Right renal cortex interstitium (tissue), 3 donors: ENCODE measurements at regions not wholly inside any gene's neighbourhood (a gene's known extent, or its start where the extent isn't known, plus 50 kb on each side); places are given as distances from the start of the nearest gene placed in this dataset.
A peak's percentile ranks its signal among the peaks of the same experiment; 100 is the strongest.
"Not testable (repeated sequence)": the region's sequence is repeated elsewhere in the genome, so short reads cannot be mapped to it uniquely, and the experiment has no call there.

Source experiments
- DNase-seq, 3 donors: peaks; one replicate each; pipeline ENCODE4 v3.0.0-alpha.2; 2013; ENCODE audit warnings: low read depth in 3 of 3, low spot score in 2 of 3

DNA sequence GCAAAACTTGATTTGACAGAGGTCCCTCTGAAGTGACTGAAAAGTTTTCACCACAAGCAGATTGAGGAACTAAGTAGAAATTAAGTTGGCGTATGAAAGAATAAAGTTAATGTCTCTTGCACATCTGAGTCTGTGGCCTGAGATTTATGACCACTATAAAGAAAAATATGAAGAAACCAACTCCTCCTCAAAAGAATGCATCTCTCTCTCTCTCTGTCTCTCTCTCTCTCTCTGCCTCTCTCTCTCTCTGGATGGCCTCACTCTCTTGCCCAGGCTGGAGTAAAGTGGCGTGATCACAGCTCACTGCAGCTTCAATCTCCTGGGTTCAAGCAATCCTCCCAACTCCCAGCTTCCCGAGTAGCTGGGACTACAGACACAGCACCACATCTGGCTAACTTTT lies 55.2 kb downstream of the RPL22L1 start:
- DNase-seq, result no peak

DNA sequence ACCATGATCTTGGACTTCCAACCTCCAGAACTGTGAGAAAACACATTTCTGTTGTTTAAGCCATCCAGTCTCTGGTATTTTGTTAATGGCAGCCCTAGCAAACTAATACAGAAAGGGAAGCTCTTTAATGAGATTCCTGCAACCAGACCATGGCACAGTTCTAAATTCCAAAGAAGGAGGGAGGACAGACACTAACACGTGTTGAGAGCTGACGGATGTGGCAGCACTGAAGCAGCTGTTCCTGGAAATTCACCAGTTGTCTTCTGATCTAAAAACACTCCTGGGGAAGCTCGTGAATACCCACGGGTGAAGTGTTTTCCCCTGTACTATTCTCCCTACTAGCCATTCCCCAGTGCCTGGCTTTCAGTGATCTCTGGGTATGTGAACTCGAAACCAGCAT lies 56.7 kb downstream of the RPL22L1 start:
- DNase-seq, result no peak

DNA sequence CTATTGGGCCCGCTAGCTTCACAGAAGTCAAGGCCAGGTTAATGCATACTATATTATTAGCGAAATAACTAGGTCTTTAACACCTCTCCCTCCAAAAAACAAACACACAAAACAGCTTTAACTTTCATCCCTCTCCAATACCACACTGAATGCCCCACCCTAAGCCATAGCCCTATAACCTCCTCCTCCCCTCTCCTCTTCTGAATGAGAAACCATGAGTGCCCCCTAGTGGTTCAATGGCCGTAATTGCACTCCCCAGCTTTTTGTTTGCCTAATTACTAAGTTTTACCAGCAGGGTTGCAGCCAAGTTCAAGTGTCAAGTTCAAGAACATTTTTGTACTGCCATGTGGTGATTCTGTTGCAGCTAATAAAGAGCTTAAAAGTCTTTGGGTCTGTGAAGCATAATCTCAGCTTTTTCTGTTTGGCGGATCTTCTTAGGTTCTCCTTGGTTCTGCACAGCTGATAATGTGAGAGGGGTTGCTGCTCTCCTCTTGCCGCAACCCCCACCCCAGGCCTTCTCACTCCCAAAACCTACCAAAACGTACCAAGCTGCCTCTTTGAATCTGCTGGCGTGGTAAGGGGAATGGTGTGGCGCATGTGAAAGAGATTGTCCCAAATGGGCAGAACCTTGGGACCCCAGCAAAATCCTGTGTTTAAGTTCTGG lies 57.9 kb downstream of the RPL22L1 start:
- DNase-seq, result peak; percentile 76 to 85 (median 79)

DNA sequence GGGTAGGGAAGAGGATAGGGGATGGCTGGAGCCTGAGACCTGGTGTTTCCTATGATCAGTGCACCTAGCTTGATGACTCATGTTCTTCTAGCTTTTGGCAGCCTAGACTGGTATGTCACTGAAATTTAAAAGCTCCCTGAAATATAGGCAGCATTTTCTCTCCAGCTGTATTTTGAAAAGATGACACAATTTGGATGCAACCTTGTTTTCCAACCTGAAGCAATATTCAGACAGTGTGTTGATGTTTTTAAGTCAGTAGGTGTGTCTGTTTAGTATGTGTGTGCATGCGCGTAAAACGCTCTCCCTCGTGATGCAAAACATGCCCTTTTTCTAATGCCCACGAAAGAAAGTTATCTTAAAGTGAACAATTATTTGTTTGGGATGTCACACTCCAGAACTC lies 58.5 kb downstream of the RPL22L1 start:
- no peak for DNase-seq

DNA sequence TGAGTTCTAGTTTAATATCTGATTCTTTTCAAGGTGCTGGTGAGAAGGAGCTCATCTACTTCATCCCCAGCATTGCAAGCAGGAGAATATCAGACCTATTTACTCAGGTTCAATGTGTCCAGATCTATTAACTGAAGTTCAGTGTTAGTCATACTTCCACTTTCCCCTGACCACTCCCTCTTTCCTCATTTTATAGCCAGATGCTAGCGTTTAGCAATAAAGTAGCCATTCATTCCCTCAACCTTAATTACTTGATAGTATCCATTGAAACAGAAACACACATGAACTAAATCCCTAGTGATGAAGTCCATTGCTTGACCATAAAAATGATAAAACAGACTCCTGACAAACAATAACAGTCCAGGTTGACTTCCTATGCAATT lies 60.0 kb downstream of the RPL22L1 start:
- no peak for DNase-seq

DNA sequence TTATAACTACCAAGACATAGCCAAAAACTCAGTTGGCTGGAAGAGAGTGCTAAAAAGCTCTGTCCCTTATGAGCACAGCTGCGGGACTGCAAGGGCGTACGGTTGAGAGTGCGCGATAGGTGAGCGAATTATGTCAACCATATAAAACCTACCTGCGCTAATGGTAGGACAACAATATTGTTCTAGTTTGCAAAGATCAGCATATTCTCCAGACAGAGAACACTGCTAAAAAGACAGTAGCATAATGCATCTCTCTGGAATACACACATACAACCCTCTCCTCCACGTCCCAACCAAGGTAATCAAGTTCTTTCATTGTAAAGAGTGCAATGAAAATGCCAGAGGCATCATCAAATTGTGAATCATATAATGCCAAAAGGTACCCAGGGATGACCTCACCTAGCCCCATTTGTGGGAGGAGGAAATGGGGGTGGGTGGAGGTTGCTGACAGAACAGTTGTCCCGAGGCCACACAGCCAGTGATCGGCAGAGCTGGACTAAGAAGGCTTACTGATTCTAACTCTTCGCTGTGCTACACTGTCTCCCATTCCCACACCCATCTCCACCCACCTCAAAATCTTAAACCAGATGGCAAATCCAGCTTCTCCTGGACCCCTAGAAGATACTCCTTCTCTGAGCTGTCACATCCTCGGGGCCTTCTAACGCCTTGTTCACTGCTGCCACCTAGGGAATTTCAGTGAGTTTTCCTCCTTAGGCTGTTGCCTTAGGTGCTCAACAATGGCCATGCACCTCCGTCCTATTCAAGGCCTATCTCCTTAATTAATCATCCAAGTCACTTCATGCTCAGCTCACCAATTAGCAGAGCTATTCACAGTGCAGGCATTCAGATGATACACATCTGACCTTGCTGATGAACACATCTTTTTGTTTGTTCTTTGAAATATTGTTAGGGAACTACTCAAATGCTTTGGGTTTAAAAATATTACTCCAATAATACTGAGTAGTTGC lies 60.7 kb downstream of the RPL22L1 start:
- no peak for DNase-seq

DNA sequence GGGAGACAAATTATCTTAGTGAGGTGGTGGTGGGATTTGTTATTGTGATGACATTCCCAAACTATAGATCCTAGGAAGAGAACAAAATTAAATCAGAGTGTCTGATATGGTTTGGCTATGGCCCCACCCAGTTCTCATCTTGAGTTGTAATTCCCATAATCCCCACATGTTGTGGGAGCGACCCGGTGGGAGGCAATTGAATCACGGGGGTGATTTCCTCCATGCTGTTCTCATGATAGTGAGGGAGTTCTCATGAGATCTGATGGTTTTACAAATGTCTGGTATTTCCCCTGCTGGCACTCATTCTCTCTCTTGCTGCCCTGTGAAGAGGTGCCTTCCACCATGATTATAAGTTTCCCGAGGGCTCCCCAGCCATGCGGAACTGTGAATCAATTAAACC lies 62.0 kb downstream of the RPL22L1 start:
- no peak for DNase-seq

DNA sequence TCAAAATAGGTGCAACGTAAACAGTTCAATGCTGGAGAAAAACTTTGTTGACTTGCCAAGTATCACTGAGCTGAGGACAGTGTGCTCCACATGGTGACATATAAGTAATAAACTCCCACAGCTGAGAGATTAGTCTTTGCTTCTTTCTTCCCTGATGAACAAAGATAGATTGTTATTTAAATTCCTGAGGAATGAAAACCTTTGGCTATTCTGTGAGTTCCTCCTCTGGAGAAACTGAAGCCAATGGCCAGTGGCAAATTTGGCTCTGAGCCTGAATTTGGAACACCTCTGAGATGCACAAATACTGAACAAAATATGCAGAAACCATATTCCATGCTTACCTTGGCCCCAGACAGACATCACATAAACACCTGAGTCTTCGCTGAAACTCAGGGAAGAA lies 63.3 kb downstream of the RPL22L1 start:
- no peak for DNase-seq

DNA sequence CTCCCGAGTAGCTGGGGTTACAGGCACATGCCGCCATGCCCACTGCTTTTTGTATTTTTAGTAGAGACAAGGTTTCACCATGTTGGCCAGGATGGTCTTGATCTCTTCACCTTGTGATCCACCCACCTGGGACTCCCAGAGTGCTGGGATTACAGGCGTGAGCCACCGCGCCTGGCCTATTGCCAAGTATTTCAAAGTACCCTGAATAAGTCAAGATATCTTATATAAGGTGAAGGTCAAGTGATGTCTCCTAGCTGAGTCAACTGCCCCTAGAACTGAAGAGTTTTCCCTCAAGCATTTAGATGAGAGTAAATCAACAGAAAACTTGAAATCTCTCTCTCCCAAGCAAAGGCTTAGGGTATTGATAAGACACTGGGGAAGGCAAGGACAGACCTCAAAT lies 63.9 kb downstream of the RPL22L1 start:
- no peak for DNase-seq

DNA sequence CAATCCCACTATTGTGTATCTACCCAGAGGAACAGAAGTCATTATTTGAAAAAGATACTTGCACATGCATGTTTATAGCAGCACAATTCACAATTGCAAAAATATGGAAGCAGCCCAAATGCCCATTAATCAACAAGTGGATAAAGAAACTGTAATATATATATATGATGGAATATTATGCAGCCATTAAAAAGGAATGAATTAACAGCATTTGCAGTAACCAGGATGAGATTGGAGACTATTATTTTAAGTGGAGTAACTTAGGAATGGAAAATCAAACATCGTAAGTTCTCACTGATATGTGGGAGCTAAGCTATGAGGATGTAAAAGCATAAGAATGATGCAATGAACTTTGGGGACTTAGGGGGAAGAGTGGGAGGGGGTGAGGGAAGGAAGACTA lies 64.7 kb downstream of the RPL22L1 start:
- not testable (repeated sequence) for DNase-seq

DNA sequence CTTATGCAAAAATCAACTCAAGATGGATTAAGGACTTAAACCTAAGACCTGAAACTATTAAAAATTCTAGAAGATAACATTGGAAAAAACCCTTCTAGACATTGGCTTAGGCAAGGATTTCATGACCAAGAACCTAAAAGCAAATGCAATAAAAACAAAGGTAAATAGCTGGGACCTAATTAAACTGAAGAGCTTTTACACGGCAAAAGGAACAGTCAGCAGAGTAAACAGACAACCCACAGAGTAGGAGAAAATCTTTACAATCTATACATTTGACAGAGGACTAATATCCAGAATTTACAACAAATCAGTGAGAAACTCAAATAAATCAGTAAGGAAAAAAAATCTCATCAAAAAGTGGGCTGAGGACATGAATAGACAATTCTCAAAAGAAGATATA lies 65.4 kb downstream of the RPL22L1 start:
- not testable (repeated sequence) for DNase-seq

DNA sequence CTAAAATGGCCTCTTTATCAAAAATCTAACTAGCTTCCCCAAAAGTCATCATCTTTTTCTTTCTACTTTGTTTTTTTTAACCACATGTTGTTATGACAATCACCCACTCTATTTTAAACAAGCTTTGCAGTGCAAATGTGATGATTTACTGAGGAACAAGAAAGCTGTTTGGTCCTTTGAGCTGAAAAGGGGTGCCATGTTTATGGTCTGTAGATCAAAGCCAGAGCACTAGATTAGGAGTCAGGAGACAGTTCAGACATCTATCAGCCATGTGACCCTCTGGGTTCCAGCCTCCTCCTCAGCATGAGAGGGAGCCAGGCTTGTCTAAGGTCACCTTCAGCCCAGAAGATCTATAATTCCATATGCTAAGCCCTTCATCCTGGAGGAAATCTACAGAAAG lies 65.9 kb downstream of the RPL22L1 start:
- no peak for DNase-seq

DNA sequence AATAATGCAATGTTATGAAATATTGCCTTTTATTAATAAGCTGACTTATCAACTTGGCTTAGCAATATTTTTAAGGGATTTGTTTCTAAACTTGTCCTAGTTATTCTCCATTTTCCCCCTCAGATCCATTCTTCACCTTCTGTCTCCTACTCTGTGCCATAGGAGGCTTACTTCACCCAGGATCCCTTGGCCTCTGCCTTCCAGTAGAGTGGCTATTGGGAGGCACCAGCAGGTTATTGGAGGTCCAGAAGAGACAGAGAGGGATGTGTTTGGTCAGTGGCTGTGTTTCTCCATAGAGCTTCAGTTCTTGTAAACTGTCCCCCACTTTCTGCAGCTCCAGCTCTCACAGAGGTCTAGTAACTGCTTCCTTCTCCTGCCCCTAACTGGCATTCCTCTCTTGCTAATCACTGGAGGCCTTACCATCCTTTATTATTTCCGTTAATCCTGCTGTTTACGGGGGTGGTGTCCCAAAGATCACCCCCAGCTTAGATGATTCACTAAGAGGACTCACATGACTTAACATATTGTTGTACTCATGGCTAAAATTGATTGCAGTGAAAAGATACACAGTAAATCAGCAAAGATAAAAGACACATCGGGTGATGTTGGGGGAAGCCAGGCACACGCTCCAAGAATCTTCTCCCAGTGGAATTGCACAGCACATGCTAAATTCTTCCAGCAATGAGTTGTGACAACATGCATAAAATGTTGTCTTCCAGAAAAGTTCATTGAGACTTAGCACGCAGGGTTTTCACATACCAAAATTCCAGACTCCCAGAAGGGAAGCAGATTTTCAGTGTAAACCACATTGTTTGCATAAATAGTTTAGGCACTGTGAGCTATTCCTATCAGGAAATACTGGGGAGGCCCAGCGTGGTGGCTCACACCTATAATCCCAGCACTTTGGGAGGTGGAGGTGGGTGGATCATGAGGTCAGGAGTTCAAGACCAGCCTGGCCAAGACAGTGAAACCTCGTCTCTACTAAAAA lies 67.5 kb downstream of the RPL22L1 start:
- peak; percentile 47 to 79 (median 56) for DNase-seq

DNA sequence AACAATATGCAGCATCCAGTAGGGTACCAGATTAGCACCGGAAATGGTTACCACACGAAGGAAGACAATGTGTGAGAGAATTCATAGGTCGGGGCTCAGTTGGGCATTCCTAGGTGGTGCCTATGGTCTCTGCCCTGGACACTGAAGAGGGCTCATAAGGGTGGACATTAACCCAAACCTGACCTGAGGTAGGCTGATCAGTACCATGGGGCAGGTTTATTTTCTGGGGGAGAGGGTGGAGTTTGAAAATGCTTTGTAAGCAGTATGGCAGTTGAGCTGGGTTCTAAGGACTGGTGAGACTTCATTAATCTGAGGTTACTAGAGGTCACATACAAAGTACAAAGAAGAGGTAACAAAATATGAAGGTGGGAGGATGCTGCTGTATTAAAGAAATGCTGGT lies 68.4 kb downstream of the RPL22L1 start:
- DNase-seq, result no peak

DNA sequence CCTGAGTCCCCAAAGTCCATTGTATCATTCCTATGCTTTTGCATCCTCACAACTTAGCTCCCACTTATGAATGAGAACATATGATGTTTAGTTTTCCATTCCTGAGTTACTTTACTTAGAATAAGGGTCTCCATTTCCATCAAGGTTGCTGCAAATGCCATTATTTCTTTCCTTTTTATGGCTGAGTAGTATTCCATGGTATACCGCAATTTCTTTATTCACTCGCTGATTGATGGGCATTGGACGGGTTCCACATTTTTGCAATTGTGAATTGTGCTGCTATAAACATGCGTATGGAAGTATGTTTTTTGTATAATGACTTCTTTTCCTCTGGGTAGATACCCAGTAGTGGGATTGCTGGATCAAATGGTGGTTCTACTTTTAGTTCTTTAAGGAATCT lies 69.7 kb downstream of the RPL22L1 start:
- DNase-seq, result not testable (repeated sequence)

DNA sequence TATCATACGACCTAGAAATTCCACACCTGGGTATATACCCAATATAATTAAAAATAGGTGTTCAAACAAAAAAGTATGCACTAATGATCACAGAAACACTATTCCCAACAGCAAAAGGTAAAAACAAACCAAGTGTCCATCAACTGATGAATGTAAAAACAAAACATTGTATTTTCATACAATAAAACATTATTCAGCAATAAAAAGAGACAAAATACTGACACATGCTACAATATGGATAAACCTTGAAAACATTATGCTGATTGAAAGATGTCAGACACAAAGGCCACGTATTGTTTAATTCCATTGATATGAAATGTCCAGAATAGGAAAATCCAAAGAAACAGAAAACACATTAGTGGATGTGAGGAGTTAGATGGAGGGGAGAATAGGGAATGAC lies 71.0 kb downstream of the RPL22L1 start:
- DNase-seq, result no peak

DNA sequence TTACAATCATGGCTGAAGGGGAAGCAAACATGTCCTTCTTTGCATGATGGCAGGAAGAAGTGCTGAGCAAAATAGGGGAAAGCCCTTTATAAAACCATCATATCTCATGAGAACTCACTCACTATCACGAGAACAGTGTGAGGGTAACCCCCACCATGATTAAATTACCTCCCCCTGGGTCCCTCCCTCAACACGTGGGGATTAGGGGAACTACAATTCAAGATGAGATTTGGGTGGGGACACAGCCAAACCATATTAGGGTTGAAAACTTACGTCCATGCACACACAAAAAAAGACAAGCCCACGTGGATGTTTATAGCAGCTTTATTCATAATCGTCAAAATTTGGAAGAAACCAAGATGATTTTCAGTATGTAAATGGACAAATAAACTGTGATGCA lies 72.3 kb downstream of the RPL22L1 start:
- DNase-seq, result no peak

DNA sequence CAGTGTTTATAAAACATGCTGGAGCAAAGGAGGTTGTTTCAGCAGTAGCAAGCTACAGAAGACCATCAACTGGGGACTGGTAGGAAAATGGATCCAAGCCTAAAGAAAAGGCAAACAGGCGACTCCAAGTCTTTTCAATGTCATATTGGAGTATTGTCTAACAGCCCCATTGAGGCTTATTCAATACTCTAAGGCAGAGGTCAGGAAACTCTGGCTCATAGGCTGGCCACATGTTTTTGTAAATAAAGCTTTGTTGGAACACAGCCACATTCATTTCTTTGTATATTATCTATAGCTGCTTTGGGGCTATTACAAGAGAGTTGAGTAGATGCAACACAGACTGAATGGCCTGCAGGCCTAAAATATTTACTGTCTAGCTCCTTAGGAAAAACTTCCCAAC lies 77.5 kb downstream of the RPL22L1 start:
- no peak for DNase-seq

DNA sequence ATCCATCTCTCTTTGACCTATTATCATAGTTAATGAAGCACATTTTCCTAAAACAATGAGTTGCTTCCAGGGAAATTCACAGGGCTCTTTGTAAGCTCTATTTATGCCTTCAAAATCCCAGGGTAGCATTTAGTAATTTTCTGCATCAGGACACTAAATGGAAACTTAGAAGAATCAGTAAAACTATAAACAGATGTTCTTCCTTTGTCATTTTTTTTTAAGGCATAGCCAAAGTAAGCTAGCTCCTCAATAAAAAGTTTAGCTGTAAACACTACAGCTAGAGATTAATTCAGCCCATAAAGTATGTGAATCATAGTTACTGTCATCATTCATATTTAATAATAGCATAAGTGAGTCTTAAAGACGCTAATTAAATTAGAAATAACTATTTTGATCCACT lies 79.3 kb downstream of the RPL22L1 start:
- DNase-seq, result no peak

DNA sequence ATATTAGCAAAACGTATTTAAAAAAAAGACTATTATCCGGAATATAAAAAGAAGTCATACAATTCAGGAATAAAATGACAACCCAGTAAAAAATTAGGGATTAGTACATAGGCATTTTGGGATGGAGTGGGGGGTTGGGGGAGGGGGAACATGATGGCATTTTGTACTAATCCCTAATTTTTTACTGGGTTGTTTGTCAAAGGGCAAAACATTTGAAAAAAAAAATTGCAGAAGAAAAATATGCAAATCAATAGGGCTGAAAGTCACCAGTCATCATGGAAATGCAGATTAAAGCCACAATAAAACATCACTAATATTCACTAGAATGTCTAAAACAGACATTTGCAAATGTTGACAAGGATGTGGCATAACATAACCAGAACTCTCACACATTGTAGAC lies 82.5 kb downstream of the RPL22L1 start:
- DNase-seq, result no peak

DNA sequence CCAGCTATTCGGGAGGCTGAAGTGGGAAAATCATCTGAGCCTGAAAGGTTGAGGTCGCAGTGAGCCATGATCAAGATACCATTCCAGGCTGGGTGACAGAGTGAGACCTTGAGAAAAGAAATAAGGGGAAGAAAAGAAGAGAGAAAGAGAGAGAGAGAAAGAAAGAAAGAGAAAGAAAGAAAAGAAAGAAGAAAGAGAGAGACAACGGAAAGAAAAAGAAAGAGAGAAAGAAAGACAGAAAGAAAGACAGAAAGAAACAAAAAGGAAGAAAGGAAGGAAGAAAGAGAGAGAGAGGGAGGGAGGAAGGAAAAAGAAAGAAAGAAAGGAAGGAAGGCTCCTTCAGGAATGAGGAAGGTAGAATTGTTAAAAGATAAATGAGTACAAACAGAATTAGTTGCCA lies 84.5 kb downstream of the RPL22L1 start:
- DNase-seq, result no peak
